BJ (cell line): ENCODE measurements at regions not wholly inside any gene's neighbourhood (a gene's known extent, or its start where the extent isn't known, plus 50 kb on each side); places are given as distances from the start of the nearest gene placed in this dataset.

ENCODE experiments used
- CTCF ChIA-PET: fragments of 350-600 bp; formaldehyde crosslinking; extraction: SDS; loops from one replicate; lab custom pipeline; 2021; ENCODE audit warnings: antibody characterized with exemption, inconsistent platforms; lab: Yijun Ruan, JAX
- POLR2A ChIA-PET: fragments of 300-600 bp; sonication (Branson Sonifier 250); formaldehyde crosslinking; extraction: SDS; loops from one replicate; lab custom pipeline; 2021; ENCODE audit warnings: antibody characterized with exemption; lab: Charles Lee
- DNase-seq: peaks from one replicate; pipeline ENCODE4 v3.0.0-alpha.2; 2011; ENCODE audit warnings: low read depth
- H3K27me3 ChIP-seq: 2 replicates; pipeline ENCODE4 v1.6.0; 2011; ENCODE audit warnings: low read length; ENCODE audit not compliant: control insufficient read depth, insufficient read depth
- H3K36me3 ChIP-seq: 2 replicates; pipeline ENCODE4 v1.5.1; 2011; ENCODE audit warnings: low read length; ENCODE audit not compliant: control insufficient read depth, insufficient read depth
- H3K4me3 ChIP-seq: 2 replicates; pipeline ENCODE4 v1.5.1; 2011; ENCODE audit warnings: low read depth, mild to moderate bottlenecking, control low read depth, low read length
- TF ChIP-seq, protein P1 (sequence below): IDR thresholded peaks from 2 replicates; pipeline ENCODE4 v1.5.1; 2011; ENCODE audit warnings: low read depth, mild to moderate bottlenecking, control low read depth, inconsistent platforms, low read length, moderate library complexity; ENCODE audit not compliant: insufficient read depth

- no peaks in the 10 kb centered on the region for H3K36me3 ChIP-seq
- TF ChIP-seq, protein P1, sequence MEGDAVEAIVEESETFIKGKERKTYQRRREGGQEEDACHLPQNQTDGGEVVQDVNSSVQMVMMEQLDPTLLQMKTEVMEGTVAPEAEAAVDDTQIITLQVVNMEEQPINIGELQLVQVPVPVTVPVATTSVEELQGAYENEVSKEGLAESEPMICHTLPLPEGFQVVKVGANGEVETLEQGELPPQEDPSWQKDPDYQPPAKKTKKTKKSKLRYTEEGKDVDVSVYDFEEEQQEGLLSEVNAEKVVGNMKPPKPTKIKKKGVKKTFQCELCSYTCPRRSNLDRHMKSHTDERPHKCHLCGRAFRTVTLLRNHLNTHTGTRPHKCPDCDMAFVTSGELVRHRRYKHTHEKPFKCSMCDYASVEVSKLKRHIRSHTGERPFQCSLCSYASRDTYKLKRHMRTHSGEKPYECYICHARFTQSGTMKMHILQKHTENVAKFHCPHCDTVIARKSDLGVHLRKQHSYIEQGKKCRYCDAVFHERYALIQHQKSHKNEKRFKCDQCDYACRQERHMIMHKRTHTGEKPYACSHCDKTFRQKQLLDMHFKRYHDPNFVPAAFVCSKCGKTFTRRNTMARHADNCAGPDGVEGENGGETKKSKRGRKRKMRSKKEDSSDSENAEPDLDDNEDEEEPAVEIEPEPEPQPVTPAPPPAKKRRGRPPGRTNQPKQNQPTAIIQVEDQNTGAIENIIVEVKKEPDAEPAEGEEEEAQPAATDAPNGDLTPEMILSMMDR: no peak
- CTCF ChIA-PET: no interaction called here
- H3K4me3 ChIP-seq: no peak overlapping the region
- DNase-seq: no peak
- no peaks in the 10 kb centered on the region for H3K27me3 ChIP-seq
- POLR2A ChIA-PET: no interaction called here
Measured at GRCh38 chr10:88190123-88190522, 326.7 kb downstream of the PTEN start.

- DNase-seq: no peak
- no peaks in the 10 kb centered on the region for H3K36me3 ChIP-seq
- H3K4me3 ChIP-seq: no peak overlapping the region
- POLR2A ChIA-PET: no interaction called here
- CTCF ChIA-PET: no interaction called here
- H3K27me3 ChIP-seq: no peaks in the 10 kb centered on the region
- TF ChIP-seq, protein P1: no peak
Measured at GRCh38 chr10:88190540-88191235, 327.3 kb downstream of the PTEN start.

DNA sequence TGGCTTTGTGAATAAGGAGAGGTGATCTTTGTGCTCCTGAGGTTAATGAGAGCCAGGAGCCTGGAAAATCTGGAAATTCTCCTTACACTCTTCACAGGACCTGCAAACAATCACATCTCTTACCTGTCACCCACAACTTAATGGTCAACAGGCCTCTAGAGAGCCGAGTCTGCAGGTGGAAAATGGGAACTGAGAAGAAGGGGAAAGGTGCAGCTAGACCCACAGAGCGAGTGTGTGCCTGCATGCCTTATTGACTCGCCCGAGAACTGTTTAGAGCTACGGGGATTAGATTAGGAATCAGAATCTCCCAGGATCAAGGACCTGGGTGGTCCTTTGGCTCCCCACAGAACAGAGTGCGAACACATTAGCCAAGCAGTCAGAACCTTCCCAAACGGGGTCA, 329.6 kb downstream of the PTEN start:
- POLR2A ChIA-PET: no interaction called here
- Histone ChIP-seq H3K27me3 (no peaks in the 10 kb centered on the region), H3K4me3 (no peak overlapping the region), H3K36me3 (no peaks in the 10 kb centered on the region)
- no peak for DNase-seq
- TF ChIP-seq, protein P1: no peak
- CTCF ChIA-PET: no interaction called here

DNA sequence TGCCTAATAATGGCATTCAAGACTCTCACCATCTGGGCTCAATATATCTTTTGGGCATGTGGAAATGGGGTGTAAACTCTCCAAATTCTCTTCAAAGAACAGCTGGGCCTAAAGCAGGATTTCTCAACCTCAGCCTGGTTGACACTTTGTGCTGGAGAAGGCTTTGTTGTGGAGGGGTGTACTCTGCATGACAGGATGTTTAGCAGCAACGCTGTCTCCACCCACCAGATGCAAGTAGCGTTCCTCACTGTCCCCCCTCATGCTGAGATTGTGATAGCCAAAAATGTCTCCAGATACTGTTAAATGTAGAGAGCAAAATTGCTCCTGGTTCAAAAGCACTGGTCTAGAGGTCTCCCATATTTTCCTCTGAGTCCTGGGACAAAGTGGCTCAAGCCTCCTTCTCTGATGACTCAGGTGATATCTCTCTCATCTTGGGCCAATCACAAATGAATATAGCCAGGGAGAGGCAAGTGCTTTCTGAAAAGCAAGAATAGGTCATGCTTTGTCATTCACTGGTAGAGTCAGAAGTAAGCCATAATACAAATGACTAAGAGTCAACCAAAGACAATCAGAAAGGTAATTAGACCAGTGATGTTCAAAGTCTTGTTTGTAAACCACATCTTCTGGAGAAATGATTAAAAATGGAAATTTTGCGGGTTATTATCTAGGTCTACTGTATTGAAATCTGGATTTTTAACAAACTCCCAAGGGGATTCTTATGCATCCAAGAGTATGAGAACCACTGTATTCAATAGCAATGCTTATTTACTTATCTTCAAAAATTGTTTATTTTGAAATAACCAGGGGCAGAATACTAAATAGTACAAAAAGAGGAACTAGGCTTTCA, 330.8 kb downstream of the PTEN start:
- no peaks in the 10 kb centered on the region for H3K36me3 ChIP-seq
- ChIA-PET CTCF (no interaction called here), POLR2A (no interaction called here)
- H3K27me3 ChIP-seq: no peaks in the 10 kb centered on the region
- TF ChIP-seq, protein P1: no peak
- no peak overlapping the region for H3K4me3 ChIP-seq
- DNase-seq: no peak

DNA sequence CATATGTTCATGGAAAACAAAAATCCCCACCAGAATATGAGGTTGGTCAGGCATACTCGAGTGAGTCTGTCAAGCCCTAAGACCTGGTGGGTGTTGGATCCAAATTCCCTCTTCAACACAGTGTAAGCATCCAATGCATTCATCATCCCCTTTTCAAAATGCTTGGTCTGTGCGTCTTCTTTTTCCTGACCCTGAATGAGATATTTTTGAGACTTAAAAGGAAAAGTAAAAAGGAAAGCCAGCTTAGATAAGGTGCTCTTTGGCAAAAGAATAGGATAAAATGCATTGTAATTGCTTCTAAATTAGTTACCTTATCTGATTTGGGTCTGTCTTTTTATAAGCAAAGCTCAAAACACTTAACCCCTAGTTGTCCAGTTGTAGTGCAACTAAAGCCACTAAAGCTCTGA, 331.5 kb downstream of the PTEN start:
- Histone ChIP-seq H3K4me3 (no peak overlapping the region), H3K27me3 (no peaks in the 10 kb centered on the region), H3K36me3 (no peaks in the 10 kb centered on the region)
- DNase-seq: no peak
- TF ChIP-seq, protein P1: no peak
- CTCF ChIA-PET: no interaction called here
- POLR2A ChIA-PET: no interaction called here
